GM21619 (cell line): ENCODE measurements at regions not wholly inside any gene's neighbourhood (a gene's known extent, or its start where the extent isn't known, plus 50 kb on each side); places are given as distances from the start of the nearest gene placed in this dataset.

Experiments used
- ATAC-seq: cut with Tn5 transposase; IDR thresholded peaks from one replicate; pipeline ENCODE4 v1.9.1; 2021; ENCODE audit not compliant: unreplicated experiment

DNA sequence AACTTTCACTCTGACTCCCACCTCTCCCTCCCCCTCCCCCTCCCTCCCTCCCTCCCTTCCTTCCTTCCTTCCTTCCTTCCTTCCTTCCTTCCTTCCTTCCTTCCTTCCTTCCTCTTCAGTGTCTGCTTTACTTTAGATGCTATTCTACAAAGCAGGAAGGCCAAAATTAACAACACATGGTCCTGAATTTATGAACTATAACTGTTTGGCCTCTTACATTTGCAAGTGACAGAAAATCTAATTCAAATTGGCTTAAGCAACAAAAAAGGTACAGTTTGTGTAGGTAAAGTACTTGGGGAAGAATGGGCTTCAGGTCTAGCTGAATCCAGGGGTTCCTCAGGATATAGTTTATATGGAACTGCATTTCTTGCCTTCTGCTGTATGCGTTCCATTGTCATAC lies 673.0 kb downstream of the AACS start:
- no peak for ATAC-seq

DNA sequence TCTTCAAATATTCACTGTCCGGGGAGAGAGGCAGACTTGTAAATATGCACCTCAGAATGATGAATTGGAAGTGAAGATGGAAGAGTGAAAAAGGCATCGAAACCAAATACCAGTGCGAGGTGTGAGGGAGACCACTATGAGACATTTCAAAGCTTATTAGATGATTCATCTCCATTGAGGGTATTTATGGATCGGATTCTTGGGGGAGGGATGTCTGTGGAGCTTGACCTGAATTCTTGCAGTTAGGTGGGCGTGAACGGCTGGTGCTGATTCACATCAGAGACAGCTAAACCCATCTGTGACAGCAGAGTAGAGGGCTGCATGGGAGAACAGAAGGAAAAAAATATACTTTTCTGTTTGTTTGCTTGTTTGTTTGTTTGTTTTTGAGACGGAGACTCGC lies 677.2 kb downstream of the AACS start:
- ATAC-seq, result no peak

DNA sequence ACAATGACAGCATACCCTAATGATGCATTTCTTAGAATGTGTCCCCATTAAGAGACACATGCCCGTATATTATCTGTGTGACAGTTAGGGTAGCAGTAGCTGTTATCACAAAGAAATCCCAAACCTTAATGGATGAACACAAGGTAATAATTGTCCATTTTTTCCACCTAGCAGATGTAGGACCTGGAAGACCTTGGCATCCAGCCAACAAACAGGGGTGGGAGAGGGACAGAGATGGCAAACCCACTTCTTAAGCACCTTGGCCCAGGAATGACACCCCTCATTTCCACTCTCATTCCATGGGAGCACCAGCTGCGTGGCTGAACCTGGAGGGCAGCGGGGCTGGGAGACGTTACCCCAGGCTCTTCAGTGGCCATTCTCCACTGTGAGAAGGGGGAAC lies 679.0 kb downstream of the AACS start:
- no peak for ATAC-seq

DNA sequence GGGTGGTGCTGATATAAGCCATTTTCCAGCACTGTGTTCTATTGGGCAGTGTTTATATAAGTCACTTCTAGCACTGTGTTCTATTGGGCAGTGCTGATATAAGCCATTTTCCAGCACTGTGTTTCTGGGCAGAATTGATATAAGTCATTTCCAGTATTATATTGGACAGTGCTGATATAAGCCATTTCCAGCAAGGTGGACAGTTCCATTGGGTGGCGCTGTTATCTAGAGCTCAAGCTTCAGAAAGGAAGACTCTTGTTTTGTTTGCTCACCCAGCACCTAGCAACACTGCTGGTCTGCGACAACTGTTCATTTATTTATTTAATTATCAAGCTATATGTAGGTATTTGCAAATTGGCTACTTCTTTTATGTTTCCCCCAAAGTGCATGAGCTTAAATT lies 690.3 kb downstream of the AACS start:
- no peak for ATAC-seq

DNA sequence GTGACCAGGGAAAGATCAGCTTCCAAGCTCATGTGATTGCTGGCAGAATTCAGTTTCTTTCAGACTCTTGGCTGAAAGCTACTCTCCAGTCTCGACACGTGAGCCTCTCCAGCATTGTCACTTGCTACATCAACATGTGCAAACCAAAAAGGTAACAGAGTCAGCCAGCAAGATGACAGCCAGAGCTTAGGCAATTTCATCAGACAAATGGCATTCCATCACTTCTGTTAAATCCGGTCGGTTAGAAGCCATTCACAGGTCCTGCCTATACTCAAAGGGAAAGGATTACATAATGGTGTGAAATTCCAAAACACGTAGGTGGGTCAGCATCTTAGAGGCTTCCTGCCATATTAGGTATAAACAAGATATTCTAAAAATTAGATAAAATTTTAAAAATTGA lies 700.9 kb downstream of the AACS start:
- no peak for ATAC-seq

DNA sequence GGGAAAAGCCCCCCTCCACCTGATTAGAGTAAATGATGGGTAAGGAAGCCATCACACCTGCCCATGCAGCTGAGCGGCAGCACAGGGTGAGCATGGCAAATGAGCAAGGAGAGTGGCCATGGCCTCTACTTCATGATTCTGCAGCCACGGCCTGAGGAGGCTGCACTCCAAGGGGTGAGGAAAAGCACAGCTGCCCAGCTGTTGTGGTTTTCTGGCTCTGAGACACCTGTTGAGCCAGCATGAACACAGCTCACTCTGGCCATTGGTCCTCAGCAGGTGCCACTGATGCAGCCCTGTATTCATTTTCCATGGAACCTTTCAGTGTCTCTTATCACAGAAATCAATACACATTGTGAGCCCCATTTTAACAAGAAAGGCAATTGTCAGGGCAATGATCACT lies 707.2 kb downstream of the AACS start:
- ATAC-seq, result no peak

DNA sequence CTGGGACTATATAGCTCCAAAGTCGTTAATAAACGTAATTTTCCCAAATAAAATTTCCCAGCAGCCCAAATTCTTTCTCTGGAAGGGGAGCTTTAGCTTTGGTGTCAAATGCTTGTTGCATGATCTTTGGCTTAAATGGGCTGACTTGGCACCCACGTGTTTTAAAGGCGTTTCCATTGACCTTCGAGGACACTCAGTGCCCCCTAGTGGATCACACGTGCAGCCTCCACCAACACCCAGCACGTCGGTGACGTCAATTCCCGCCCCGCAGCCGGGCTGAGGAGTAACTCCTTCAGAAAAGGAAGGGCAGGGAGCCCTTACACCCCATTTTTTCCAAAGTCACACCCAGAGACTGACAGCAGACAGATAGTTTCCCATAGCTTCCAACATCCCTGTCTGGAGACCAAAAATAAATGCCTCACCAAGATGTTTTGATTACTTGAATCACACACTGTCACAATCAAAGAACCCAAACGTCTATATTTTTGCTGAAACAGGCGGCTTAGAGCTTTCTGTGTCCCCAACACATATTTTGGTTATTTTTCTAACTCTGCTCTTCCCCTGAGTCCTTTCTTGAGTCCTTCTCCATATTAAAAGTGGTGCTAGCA lies 707.9 kb downstream of the AACS start:
- no peak for ATAC-seq

DNA sequence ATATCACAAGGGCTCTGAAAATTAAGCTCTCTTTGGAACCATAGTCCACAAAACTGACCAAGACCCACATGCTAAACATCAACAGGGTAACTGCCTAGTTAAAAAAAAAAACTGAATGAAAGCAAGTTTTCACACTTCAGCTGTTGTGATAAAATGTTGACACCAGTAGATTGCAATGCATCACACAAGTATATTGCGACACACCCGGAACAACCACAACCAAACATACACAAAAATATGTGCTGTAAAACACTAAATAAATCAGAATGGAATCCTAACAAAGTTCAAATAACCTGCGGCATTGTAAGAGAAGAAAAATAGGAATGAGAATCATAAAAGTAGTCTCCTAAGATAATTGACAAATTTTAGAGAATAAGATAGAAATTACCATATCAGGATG lies 710.3 kb downstream of the AACS start:
- ATAC-seq, result no peak

DNA sequence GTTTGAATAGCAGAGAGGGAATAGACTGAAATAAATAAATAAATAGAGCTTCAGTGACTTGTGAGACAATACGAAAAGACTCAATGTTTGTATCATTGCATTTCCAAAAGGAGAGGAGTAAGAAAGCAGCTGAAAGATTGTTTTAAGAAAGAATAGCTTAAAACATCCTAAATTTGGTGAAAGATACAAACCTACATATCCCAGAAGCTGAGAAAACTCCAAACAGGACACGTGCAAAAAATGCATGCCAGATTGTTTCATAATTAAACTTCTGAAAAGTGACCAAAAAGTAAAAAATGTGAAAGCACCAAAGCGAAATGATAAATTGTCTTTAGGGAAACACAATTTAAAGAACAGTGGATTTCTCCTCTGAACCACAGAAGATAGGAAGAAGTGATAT lies 711.0 kb downstream of the AACS start:
- no peak for ATAC-seq

DNA sequence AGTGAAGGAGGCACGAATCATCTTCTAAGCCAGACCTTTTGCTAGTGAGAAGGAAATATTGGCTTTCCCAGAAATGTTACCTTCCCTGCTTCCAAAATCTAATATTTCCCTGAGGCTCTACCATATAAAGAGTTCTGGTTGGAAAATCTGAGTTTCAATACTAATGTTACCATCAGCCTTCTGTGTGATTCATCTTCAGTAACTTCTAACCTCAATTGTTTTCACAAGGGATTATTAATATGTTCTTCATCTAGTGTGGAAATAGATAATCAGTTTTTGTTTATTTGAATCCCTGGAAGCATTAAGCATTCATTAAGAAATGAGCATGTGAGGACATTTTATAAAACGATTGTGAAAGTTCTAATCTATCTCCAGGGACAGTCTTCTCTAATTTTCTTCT lies 720.9 kb downstream of the AACS start:
- no peak for ATAC-seq

DNA sequence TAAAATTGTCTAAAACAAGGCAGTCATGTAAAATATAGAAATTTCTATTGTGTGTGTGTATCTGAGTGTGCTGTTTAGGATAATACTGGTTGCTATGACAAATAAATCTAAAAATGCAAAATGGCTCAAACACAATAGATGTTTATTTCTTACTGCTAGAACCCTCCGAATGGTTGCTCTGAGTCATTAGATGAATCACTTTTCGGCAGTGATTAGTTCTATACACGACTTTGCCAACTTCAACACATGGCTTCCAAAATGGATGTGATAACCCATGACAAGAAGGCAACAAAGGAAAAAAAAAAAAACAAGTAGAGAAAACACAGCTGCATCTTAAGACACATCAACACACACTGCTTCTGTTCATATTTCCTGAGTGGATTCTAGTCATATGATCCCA lies 729.2 kb downstream of the AACS start:
- ATAC-seq, result no peak

DNA sequence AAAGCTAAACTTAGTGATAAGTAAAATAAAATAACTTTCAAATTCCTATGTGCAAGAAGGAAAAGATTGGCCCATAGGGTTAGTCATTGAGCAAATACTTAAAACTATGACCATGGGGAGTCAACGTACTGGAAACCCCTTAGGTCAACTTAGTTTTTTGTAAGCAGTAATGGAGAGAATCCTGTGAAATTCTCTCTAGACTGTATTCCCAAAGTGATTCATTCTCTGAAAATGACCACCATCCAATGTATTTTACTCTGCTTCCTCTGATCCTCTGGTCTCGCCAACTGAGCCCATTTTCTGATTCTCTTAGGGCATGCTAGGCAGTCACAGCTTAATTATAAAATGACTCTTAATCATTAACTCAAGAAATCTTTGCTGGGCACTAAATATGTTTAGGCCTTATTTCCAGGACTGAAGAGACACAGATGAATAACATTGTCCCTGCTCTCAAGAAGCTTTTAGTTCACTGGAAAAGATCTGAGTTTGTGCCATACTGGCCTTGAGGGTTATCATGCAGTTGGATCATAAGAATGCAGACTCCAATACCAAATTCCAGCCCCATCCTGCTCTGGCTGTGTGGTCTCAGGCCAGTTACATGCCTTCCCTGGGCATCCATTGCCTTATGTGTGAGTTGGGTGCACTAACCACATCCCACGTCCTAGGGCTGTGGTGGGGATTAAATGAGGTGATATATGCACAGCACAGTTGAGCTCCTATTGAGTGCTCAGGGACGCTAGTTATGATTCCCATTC lies 732.4 kb downstream of the AACS start:
- no peak for ATAC-seq

DNA sequence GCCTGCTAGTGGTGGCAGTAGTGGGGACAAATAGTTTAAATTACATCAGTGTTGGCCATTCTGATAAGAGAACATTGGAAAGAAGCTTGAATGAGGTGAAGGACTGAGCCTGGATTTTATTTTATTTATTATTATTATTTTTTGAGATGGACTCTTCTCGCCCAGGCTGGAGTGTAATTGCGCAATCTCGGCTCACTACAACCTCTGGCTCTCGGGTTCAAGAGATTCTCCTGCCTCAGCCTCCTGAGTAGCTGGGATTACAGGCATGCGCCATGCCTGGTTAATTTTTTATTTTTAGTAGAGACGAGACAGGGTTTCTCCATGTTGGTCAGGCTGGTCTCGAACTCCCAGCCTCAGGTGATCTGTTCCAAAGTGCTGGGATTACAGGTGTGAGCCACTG lies 739.4 kb downstream of the AACS start:
- no peak for ATAC-seq

DNA sequence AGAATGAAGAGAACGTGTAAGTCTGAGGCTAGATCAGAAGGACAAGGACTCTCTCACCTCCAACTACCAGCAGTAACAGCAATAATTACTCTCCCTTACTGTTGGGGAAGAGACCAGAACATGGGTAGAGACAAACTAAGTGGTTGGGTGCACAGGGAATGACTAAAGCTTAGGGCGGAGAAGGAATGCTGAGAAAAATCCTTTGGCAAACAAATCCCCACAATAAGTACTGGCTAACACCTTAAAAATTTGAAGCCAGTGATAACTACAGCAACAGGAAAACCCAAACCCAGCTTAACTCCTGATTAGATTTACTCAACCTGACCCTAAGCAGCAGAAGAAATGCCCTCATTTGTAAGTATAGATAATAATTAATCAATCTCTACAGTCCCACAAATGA lies 759.0 kb downstream of the AACS start:
- no peak for ATAC-seq

DNA sequence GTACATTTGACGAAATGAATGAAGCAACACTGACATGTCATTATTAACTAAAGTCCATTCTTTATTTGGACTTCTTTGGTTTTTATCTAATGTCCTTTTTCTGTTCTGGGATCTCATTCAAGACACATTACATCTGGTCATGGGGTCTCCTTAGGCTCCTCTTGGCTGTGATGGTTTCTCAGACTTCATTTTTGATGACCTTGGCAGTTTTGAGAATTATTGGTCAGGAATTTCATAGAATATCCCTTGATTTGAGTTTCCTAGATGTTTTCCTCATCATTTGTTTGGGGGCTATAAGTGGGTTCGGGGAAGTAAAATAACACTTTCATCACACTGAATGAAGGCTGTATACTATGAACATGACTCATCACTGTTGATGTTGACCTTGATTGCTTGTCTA lies 770.6 kb downstream of the AACS start:
- ATAC-seq, result no peak

DNA sequence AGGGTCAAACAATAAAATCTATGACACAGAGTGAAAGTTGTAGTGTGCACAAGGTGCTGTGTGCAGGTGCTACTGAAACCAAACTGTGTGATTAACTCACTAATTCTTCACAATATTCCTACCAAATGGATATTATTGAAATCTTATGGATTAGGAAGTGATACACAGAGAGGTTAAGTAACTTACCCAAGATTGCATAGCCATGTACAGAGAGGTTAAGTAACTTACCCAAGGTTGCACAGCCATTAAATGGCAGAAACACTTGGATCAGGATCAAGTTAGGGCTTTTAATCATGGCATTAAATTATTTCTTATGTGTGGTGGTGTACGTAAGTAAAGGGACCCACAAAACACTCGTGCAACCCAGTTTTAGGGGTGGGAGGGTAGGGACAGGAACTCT lies 771.4 kb downstream of the AACS start:
- no peak for ATAC-seq

DNA sequence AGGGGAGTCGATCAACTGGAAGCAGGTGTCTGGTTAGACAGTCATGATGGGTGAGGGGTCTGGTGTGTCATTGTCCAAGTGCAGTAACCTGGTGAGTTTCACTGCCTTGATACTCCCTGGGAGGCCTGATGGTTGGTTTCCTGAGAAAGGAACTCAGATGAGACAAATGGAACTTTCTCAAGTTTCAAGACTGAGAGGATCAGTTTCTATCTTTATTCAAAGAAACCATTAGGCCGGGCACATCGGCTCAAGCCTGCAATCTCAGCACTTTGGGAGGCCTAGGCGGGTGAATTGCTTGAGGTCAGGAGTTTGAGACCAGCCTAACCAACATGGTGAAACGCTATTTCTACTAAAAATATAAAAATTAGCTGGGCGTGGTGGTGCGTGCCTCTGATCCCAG lies 776.1 kb downstream of the AACS start:
- ATAC-seq, result no peak

DNA sequence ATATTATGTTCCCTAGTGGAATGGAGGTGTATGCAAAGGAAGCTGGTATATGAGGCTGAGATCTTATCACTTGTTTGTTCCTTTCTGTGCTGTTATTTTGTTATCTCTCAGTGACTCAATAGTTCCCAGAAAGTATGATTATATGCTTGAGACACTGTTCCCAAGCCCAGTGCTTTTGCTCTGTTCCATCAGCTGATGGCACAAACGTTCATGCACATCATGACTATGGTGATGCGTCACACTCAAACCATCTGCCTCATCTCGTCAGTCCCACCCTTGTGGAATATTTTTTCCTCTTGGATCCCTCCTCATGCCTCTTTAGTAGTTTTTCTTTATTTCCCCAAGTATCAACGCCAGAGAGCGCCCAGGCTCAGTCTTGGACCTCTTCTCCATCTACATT lies 786.9 kb downstream of the AACS start:
- ATAC-seq, result no peak

DNA sequence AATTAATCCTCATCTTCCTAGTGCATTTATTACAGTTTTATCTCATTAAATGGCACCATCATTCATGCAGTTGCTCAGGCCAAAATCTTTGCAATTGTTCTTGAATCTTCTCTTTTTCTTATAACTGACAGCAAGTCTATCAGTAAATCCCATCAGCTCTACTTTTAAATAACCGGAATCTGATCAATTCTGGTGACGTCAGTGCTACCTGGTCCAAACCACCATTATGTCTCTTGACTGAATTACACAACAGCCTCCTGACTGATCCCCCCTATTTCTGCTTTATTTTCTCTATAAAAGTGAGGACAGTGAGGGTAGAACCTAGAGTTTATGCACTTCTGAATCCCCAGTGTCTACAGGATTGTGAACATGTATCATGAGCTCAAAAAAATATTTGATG lies 787.4 kb downstream of the AACS start:
- ATAC-seq, result no peak

DNA sequence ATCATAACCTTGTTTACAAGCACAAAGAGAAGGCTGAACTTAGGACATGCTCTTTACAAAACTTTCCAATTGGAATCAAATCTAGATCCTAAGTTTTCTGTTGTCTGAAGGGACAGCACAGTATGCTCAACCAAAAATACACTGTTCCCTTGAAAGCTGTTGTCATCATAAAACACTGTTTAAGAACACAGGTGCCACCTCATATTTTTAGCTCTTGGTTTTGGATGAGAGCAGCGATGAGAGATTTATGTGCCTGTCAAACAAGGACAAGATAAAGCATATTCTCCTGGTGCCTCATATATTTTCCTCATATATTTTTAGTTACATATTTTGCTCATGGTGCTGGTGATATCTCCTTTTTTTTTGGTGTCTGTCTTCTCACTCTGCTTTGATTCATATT lies 788.4 kb downstream of the AACS start:
- no peak for ATAC-seq

DNA sequence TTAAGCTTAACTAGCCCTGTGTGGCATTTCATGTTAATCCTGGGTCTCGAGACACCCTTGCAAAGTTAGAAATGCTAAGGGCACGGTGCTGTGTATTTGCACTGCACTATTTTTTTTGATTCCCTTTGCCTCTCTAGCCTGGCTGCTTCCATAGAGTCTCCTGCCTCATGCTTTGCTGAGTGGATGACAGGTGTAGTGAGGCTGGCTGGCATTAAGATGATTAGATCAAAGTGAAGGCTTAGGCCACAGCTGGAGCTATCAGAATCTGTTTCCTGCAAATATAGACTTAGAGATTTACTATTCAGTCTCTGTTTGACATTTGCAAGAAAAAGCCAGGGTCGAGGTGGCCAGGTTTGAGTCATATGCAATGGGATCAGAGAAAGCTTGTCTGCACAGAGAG lies 791.1 kb downstream of the AACS start:
- no peak for ATAC-seq

DNA sequence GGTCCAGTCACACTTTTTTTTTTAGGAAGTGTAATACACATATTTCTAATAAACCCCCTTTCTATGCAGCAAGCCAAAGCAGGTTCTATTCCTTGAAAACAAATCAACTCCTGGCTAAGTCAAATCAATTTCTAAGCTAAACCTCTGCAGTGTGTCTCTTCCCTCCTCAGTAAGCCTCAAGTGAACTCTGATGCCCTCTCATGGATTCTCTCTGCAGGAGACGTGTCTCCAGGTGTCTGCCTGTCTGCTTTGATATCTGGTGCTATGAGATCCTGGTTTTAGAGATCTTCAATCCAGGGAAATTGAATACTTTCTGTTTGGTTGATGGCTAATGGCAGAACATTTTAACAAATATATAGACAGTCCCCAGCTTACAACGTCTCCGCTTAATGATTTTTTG lies 791.7 kb downstream of the AACS start:
- ATAC-seq, result no peak

DNA sequence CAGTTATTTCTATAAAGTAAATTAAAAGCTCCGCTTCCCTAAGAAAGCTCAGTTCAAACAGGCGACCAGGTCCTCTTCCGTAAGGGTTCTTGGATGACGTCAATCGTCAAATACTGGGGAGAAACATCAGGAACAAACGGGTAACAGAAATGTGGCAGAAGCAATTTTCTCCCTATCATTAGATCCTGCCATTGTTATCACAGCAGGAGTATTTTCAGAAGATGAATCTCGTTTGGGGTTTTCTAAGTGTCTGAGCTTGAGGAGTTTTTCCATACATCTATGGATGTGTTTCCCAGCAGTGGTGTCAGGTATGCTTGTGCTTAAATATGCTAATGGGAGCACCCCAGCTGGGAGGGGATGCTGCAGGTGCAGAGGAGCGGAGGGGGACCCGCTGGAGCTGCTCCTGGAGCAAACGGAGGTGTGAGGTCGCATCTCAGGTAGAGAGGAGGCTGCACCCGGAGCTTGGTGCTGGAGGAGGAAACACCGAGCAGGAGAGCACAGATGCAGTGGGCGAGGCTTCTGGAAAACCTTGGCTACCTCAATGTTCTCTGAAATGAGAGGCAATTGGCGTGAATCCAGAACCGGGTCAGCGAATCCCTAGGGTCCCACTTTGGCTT lies 795.5 kb downstream of the AACS start:
- ATAC-seq, result no peak
